PC-9 (cell line): ENCODE measurements at regions not wholly inside any gene's neighbourhood (a gene's known extent, or its start where the extent isn't known, plus 50 kb on each side); places are given as distances from the start of the nearest gene placed in this dataset.

Source experiments
- BruUV-seq: library from RNA; stranded (reverse); fragments of 400-500 nt; replicated peaks from 2 replicates; lab custom pipeline; 2021; lab: Mats Ljungman, UMichigan
- CTCF ChIA-PET: fragments of 300-600 bp; sonication (Branson Sonifier 250); formaldehyde crosslinking; loops from one replicate; lab custom pipeline; 2022; ENCODE audit warnings: antibody characterized with exemption; lab: Charles Lee
- POLR2A ChIA-PET: fragments of 300-600 bp; sonication (Branson Sonifier 250); formaldehyde crosslinking; loops from one replicate; lab custom pipeline; 2022; ENCODE audit warnings: antibody characterized with exemption; ENCODE audit not compliant: unreplicated experiment; lab: Charles Lee
- DNase-seq, 2 experiments: peaks; one replicate each; pipeline versions ENCODE4 v3.0.0 to v3.0.0-alpha.2; 2015 to 2022; ENCODE audit warnings: mixed read lengths in 1 of 2
- H2AFZ ChIP-seq: fragments of 200-600 bp; sonication (generic); 2 replicates; pipeline ENCODE4 v1.8.1; 2017; ENCODE audit warnings: antibody characterized with exemption
- H3F3A ChIP-seq: fragments of 200-600 bp; sonication (generic); 2 replicates; pipeline ENCODE4 v1.8.1; 2017; ENCODE audit warnings: antibody characterized with exemption, mild to moderate bottlenecking, low read depth; ENCODE audit not compliant: insufficient read depth
- H3K27ac ChIP-seq: fragments of 200-600 bp; sonication (generic); 2 replicates; pipeline ENCODE4 v1.6.1; 2016; ENCODE audit warnings: mixed run types
- H3K27me3 ChIP-seq: fragments of 200-600 bp; sonication (generic); 2 replicates; pipeline ENCODE4 v1.6.1; 2016; ENCODE audit warnings: low read depth, mixed run types; ENCODE audit not compliant: insufficient read depth
- H3K36me3 ChIP-seq: fragments of 200-600 bp; sonication (generic); 2 replicates; pipeline ENCODE4 v1.6.1; 2016; ENCODE audit warnings: low read depth, mixed run types
- H3K4me1 ChIP-seq: fragments of 200-600 bp; sonication (generic); replicated peaks from 2 replicates; pipeline ENCODE4 v1.6.1; 2016; ENCODE audit warnings: mixed run types; ENCODE audit not compliant: insufficient read depth
- H3K4me2 ChIP-seq: fragments of 200-600 bp; sonication (generic); 2 replicates; pipeline ENCODE4 v1.6.1; 2017; ENCODE audit warnings: mixed run types
- H3K4me3 ChIP-seq: fragments of 200-600 bp; sonication (generic); 2 replicates; pipeline ENCODE4 v1.6.1; 2016; ENCODE audit warnings: mixed run types
- H3K79me2 ChIP-seq: fragments of 200-600 bp; sonication (generic); 2 replicates; pipeline ENCODE4 v1.6.1; 2017; ENCODE audit warnings: low read depth, mixed run types
- H3K9me2 ChIP-seq: fragments of 200-600 bp; sonication (generic); 2 replicates; pipeline ENCODE4 v1.8.1; 2017; ENCODE audit warnings: mild to moderate bottlenecking; ENCODE audit not compliant: insufficient read depth
- H3K9me3 ChIP-seq: fragments of 200-600 bp; sonication (generic); 2 replicates; pipeline ENCODE4 v1.8.1; 2016; ENCODE audit warnings: low read depth; ENCODE audit not compliant: insufficient read depth
- H4K20me1 ChIP-seq: fragments of 200-600 bp; sonication (generic); 2 replicates; pipeline ENCODE4 v1.8.1; 2017; ENCODE audit not compliant: insufficient read depth
- CTCF ChIP-seq: fragments of 200-600 bp; sonication (generic); conservative IDR thresholded peaks from 2 replicates; pipeline ENCODE4 v1.6.1; 2017; ENCODE audit warnings: mixed run types, antibody characterized with exemption, mild to moderate bottlenecking, moderate library complexity
- EZH2 ChIP-seq: fragments of 200-600 bp; sonication (generic); IDR thresholded peaks from 2 replicates; pipeline ENCODE4 v1.8.0; 2017; ENCODE audit warnings: antibody characterized with exemption, low read depth
- intact Hi-C: fragments of 100-400 bp; cut with micrococcal nuclease; formaldehyde crosslinking; loops from one replicate; pipeline ENCODE4 v1.10.0; 2022; ENCODE audit not compliant: unreplicated experiment

GRCh38 chr9:13806714-13807113, 507.2 kb downstream of the NFIB start:
- Histone ChIP-seq H3K9me3 (no peaks in the 10 kb centered on the region), H2AFZ (no peak overlapping the region), H4K20me1 (no peaks in the 10 kb centered on the region), H3K27ac (no peak overlapping the region), H3F3A (no peaks in the 10 kb centered on the region), H3K4me3 (no peak overlapping the region), H3K4me1 (no peaks in the 10 kb centered on the region), H3K4me2 (no peak overlapping the region), H3K36me3 (no peaks in the 10 kb centered on the region), H3K27me3 (no peaks in the 10 kb centered on the region), H3K79me2 (no peaks in the 10 kb centered on the region), H3K9me2 (no peaks in the 10 kb centered on the region)
- BruUV-seq, result no TSS peak
- ChIA-PET POLR2A (no interaction called here), CTCF (no interaction called here)
- no peak for DNase-seq
- intact Hi-C loops, result no loop called here
- TF ChIP-seq EZH2 (no peak), CTCF (no peak)

GRCh38 chr9:13805546-13805945, 508.4 kb downstream of the NFIB start:
- Histone ChIP-seq H3K27ac (no peak overlapping the region), H2AFZ (no peak overlapping the region), H3K4me3 (no peak overlapping the region), H3K36me3 (no peaks in the 10 kb centered on the region), H3K4me2 (no peak overlapping the region), H3K9me3 (no peaks in the 10 kb centered on the region), H3K79me2 (no peaks in the 10 kb centered on the region), H3K27me3 (no peaks in the 10 kb centered on the region), H3K9me2 (no peaks in the 10 kb centered on the region), H3F3A (no peaks in the 10 kb centered on the region), H4K20me1 (no peaks in the 10 kb centered on the region), H3K4me1 (no peaks in the 10 kb centered on the region)
- intact Hi-C loops, result no loop called here
- CTCF ChIA-PET, result no interaction called here
- no TSS peak for BruUV-seq
- POLR2A ChIA-PET, result no interaction called here
- DNase-seq, result no peak
- no peak for TF ChIP-seq EZH2
- TF ChIP-seq CTCF, result no peak

GRCh38 chr9:13804532-13804931, 509.4 kb downstream of the NFIB start:
- H3K9me3 ChIP-seq, result no peaks in the 10 kb centered on the region
- H3K79me2 ChIP-seq, result no peaks in the 10 kb centered on the region
- H3K4me2 ChIP-seq, result no peak overlapping the region
- no peak overlapping the region for H3K27ac ChIP-seq
- no peaks in the 10 kb centered on the region for H3K36me3 ChIP-seq
- TF ChIP-seq EZH2 (no peak), CTCF (no peak)
- no peaks in the 10 kb centered on the region for H3F3A ChIP-seq
- DNase-seq, result no peak
- no TSS peak for BruUV-seq
- no peaks in the 10 kb centered on the region for H3K4me1 ChIP-seq
- no peaks in the 10 kb centered on the region for H3K9me2 ChIP-seq
- no peak overlapping the region for H2AFZ ChIP-seq
- no peak overlapping the region for H3K4me3 ChIP-seq
- no peaks in the 10 kb centered on the region for H4K20me1 ChIP-seq
- ChIA-PET CTCF (no interaction called here), POLR2A (no interaction called here)
- H3K27me3 ChIP-seq, result no peaks in the 10 kb centered on the region
- intact Hi-C loops, result no loop called here
